ENCODE measurements at regions not wholly inside any gene's neighbourhood (a gene's known extent, or its start where the extent isn't known, plus 50 kb on each side); places are given as distances from the start of the nearest gene placed in this dataset.

DNA sequence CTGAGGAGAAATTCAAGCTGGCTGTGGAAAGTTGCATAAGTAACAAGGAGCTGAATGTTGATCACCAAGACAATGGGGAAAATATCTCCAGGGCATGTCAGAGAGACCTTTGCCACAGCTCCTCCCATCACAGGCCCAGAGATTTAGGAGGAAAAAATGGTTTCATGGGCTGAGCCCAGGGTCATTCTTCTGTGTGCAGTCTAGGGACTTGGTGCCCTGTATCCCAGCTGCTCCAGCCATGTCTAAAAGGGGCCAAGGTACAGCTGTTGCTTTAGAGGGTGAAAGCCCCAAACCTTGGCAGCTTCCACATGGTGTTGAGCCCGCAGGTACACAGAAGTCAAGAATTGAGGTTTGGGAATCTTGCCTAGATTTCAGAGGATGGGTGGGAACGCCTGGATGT, 439.8 kb upstream of the HNRNPA3 start:
- Mint-ChIP-seq H3K36me3 (ENCODE audit: unreplicated experiment) (peaks cover 17% of the 10 kb centered on the region), H3K4me3 (ENCODE audit: unreplicated experiment) (no peak overlapping the region), H3K9me3 (ENCODE audit: unreplicated experiment) (peaks cover 5% of the 10 kb centered on the region), H3K27ac (ENCODE audit: unreplicated experiment) (no peak overlapping the region), H3K27me3 (ENCODE audit: unreplicated experiment) (no peaks in the 10 kb centered on the region), H3K4me1 (ENCODE audit: low read depth, unreplicated experiment) (no peaks in the 10 kb centered on the region)
- no peak for TF ChIP-seq CTCF (IDR thresholded peaks at IDR 0.05; ENCODE audit: partially characterized antibody, unreplicated experiment)
- no peak for DNase-seq

GRCh38 chr2:176774766-176775451, 437.7 kb upstream of the HNRNPA3 start:
- no peaks in the 10 kb centered on the region for H3K27me3 Mint-ChIP-seq (ENCODE audit: unreplicated experiment)
- DNase-seq = no peak
- H3K4me1 Mint-ChIP-seq (ENCODE audit: low read depth, unreplicated experiment) = no peaks in the 10 kb centered on the region
- no peak overlapping the region for H3K27ac Mint-ChIP-seq (ENCODE audit: unreplicated experiment)
- peaks cover 17% of the 10 kb centered on the region for H3K36me3 Mint-ChIP-seq (ENCODE audit: unreplicated experiment)
- H3K4me3 Mint-ChIP-seq (ENCODE audit: unreplicated experiment) = no peak overlapping the region
- no peak for TF ChIP-seq CTCF (IDR thresholded peaks at IDR 0.05; ENCODE audit: partially characterized antibody, unreplicated experiment)
- H3K9me3 Mint-ChIP-seq (ENCODE audit: unreplicated experiment) = peaks cover 5% of the 10 kb centered on the region

GRCh38 chr2:176777262-176777661, 435.3 kb upstream of the HNRNPA3 start:
- no peak overlapping the region for H3K4me3 Mint-ChIP-seq (ENCODE audit: unreplicated experiment)
- no peak overlapping the region for H3K27ac Mint-ChIP-seq (ENCODE audit: unreplicated experiment)
- no peak for TF ChIP-seq CTCF (IDR thresholded peaks at IDR 0.05; ENCODE audit: partially characterized antibody, unreplicated experiment)
- peaks cover 6% of the 10 kb centered on the region for H3K9me3 Mint-ChIP-seq (ENCODE audit: unreplicated experiment)
- H3K36me3 Mint-ChIP-seq (ENCODE audit: unreplicated experiment) = peaks cover 19% of the 10 kb centered on the region
- no peaks in the 10 kb centered on the region for H3K27me3 Mint-ChIP-seq (ENCODE audit: unreplicated experiment)
- H3K4me1 Mint-ChIP-seq (ENCODE audit: low read depth, unreplicated experiment) = no peaks in the 10 kb centered on the region
- no peak for DNase-seq

DNA sequence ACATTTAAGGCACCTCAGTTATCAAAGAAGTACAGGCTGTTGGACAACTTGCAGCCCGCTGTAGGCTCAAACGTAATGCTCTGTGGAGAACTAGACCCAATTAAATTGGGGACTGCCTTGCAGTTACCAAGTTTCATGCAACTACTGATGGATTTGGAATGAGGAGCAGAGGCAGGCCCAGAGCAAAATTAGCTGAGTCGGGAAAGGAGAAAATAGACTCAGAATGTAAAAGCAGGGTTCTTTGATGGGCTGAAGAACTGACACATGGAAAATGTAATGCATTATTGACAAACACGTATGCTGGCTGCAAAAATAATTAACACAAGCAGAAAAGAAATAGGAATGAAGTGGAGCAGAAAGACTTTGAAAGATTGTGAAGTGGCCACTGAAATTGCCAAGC, 432.7 kb upstream of the HNRNPA3 start:
- no peak for TF ChIP-seq CTCF (IDR thresholded peaks at IDR 0.05; ENCODE audit: partially characterized antibody, unreplicated experiment)
- no peaks in the 10 kb centered on the region for H3K4me1 Mint-ChIP-seq (ENCODE audit: low read depth, unreplicated experiment)
- H3K27me3 Mint-ChIP-seq (ENCODE audit: unreplicated experiment) = no peaks in the 10 kb centered on the region

GRCh38 chr2:176780348-176780747, 432.2 kb upstream of the HNRNPA3 start:
- no peak for TF ChIP-seq CTCF (IDR thresholded peaks at IDR 0.05; ENCODE audit: partially characterized antibody, unreplicated experiment)

More for the DNA sequence above, 432.7 kb upstream of the HNRNPA3 start:
- H3K4me3 Mint-ChIP-seq (ENCODE audit: unreplicated experiment) = no peak overlapping the region
- no peak overlapping the region for H3K27ac Mint-ChIP-seq (ENCODE audit: unreplicated experiment)
- peaks cover 2% of the 10 kb centered on the region for H3K9me3 Mint-ChIP-seq (ENCODE audit: unreplicated experiment)
- peaks cover 5% of the 10 kb centered on the region for H3K36me3 Mint-ChIP-seq (ENCODE audit: unreplicated experiment)
- no peak for DNase-seq

More at GRCh38 chr2:176780348-176780747, 432.2 kb upstream of the HNRNPA3 start:
- H3K4me3 Mint-ChIP-seq (ENCODE audit: unreplicated experiment) = no peak overlapping the region
- no peak for DNase-seq
- peaks cover 5% of the 10 kb centered on the region for H3K36me3 Mint-ChIP-seq (ENCODE audit: unreplicated experiment)
- no peaks in the 10 kb centered on the region for H3K4me1 Mint-ChIP-seq (ENCODE audit: low read depth, unreplicated experiment)
- H3K27ac Mint-ChIP-seq (ENCODE audit: unreplicated experiment) = no peak overlapping the region
- peaks cover 2% of the 10 kb centered on the region for H3K9me3 Mint-ChIP-seq (ENCODE audit: unreplicated experiment)
- H3K27me3 Mint-ChIP-seq (ENCODE audit: unreplicated experiment) = no peaks in the 10 kb centered on the region
